DND-41 (cell line): ENCODE measurements at regions not wholly inside any gene's neighbourhood (a gene's known extent, or its start where the extent isn't known, plus 50 kb on each side); places are given as distances from the start of the nearest gene placed in this dataset.

ENCODE experiments used
- ATAC-seq: fragments of 200-7000 bp; cut with Tn5 transposase; 3 replicates; pipeline ENCODE4 v1.9.1; 2021; ENCODE audit warnings: low read depth; ENCODE audit not compliant: insufficient read depth
- DNase-seq: peaks from one replicate; pipeline ENCODE4 v3.0.0-alpha.2; 2020
- H2AFZ ChIP-seq: 2 replicates; pipeline ENCODE4 v1.6.0; 2012; ENCODE audit warnings: low read depth, low read length
- H3K27ac ChIP-seq: 2 replicates; pipeline ENCODE4 v1.5.1; 2012; ENCODE audit warnings: low read length, inconsistent platforms
- H3K27me3 ChIP-seq: fragments of 200-600 bp; sonication (generic); 2 replicates; pipeline ENCODE4 v1.6.0; 2012; ENCODE audit warnings: low read length, mild to moderate bottlenecking, inconsistent platforms; ENCODE audit not compliant: insufficient read depth, poor library complexity
- H3K36me3 ChIP-seq: 2 replicates; pipeline ENCODE4 v1.5.1; 2012; ENCODE audit warnings: low read length, inconsistent platforms; ENCODE audit not compliant: insufficient read depth
- H3K4me1 ChIP-seq: 2 replicates; pipeline ENCODE4 v1.5.1; 2012; ENCODE audit warnings: mild to moderate bottlenecking, low read length; ENCODE audit not compliant: insufficient read depth
- H3K4me2 ChIP-seq: 2 replicates; pipeline ENCODE4 v1.6.0; 2012; ENCODE audit warnings: mild to moderate bottlenecking, moderate library complexity, low read length, inconsistent platforms; ENCODE audit not compliant: insufficient read depth
- H3K4me3 ChIP-seq, 2 experiments: fragments of 200-600 bp in 1 of 2; shearing (Covaris generic) in 1 of 2; 2 replicates each; pipeline ENCODE4 v1.5.1; 2012 to 2016; ENCODE audit warnings: inconsistent platforms in 2 of 2, low read length in 2 of 2, mild to moderate bottlenecking in 2 of 2, low read depth in 1 of 2, moderate library complexity in 1 of 2
- H3K79me2 ChIP-seq: 2 replicates; pipeline ENCODE4 v1.6.0; 2012; ENCODE audit warnings: low read length, inconsistent platforms; ENCODE audit not compliant: insufficient read depth
- H3K9ac ChIP-seq: 2 replicates; pipeline ENCODE4 v1.6.0; 2012; ENCODE audit warnings: low read depth, mild to moderate bottlenecking, inconsistent platforms, low read length, moderate library complexity
- H3K9me3 ChIP-seq: 2 replicates; pipeline ENCODE4 v1.5.1; 2012; ENCODE audit warnings: low read length, moderate library complexity, mild to moderate bottlenecking, inconsistent platforms; ENCODE audit not compliant: insufficient read depth, severe bottlenecking
- H4K20me1 ChIP-seq: 2 replicates; pipeline ENCODE4 v1.6.0; 2012; ENCODE audit warnings: low read length; ENCODE audit not compliant: insufficient read depth
- CTCF ChIP-seq: IDR thresholded peaks from 2 replicates; pipeline ENCODE4 v1.5.1; 2012; ENCODE audit warnings: borderline replicate concordance, low read length, moderate library complexity, mild to moderate bottlenecking; ENCODE audit not compliant: poor library complexity, severe bottlenecking; ENCODE audit errors: extremely low read depth
- EZH2 ChIP-seq: IDR thresholded peaks from 3 replicates; pipeline ENCODE4 v1.6.1; 2012; ENCODE audit warnings: borderline replicate concordance, low read depth, mild to moderate bottlenecking, moderate library complexity, low read length, inconsistent platforms; ENCODE audit not compliant: severe bottlenecking

- Histone ChIP-seq H3K27ac (no peak overlapping the region), H2AFZ (no peak overlapping the region), H3K27me3 (no peaks in the 10 kb centered on the region), H3K79me2 (no peaks in the 10 kb centered on the region), H3K36me3 (no peaks in the 10 kb centered on the region), H3K9me3 (no peaks in the 10 kb centered on the region), H3K9ac (no peak overlapping the region), H3K4me2 (no peak overlapping the region), H3K4me1 (no peaks in the 10 kb centered on the region), H3K4me3 (no peak overlapping the region), H4K20me1 (no peaks in the 10 kb centered on the region)
- no peak for TF ChIP-seq CTCF
- DNase-seq (no peak), ATAC-seq (no peak)
These were observed 102.1 kb upstream of the EDNRA start for GRCh38 chr4:147378780-147379179.

GRCh38 chr4:147381749-147382148, 99.1 kb upstream of the EDNRA start:
- H3K27me3 ChIP-seq = no peaks in the 10 kb centered on the region
- H3K9ac ChIP-seq = no peak overlapping the region
- no peaks in the 10 kb centered on the region for H3K9me3 ChIP-seq
- DNase-seq (no peak), ATAC-seq (no peak)
- H3K4me3 ChIP-seq = no peak overlapping the region
- H3K4me1 ChIP-seq = no peaks in the 10 kb centered on the region
- H3K79me2 ChIP-seq = no peaks in the 10 kb centered on the region
- no peak overlapping the region for H3K4me2 ChIP-seq
- H3K27ac ChIP-seq = no peak overlapping the region
- no peak overlapping the region for H2AFZ ChIP-seq
- no peaks in the 10 kb centered on the region for H4K20me1 ChIP-seq
- no peaks in the 10 kb centered on the region for H3K36me3 ChIP-seq
- TF ChIP-seq EZH2 = no peak
- TF ChIP-seq CTCF = no peak

DNA sequence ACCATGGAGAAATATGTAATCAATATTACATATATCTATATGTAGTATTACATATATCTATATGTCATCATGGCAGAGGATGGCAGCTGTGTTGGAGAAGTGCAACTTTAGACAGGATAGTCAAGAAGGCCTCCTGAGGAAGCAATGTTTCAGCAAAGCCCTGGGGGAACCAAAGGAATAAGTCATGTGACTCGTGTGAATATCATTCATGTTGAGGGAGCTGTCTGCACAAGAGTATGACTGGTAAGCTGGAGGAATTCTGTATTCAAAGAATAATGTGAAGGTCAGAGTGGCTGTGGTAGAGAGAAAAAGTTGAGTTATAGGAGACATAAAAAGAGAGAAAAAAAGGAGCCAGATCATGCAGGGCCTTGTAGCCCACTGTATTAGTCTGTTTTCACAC, 92.9 kb upstream of the EDNRA start:
- no peak overlapping the region for H3K4me3 ChIP-seq

More for the DNA sequence above, 92.9 kb upstream of the EDNRA start:
- Histone ChIP-seq H4K20me1 (no peaks in the 10 kb centered on the region), H3K36me3 (no peaks in the 10 kb centered on the region), H2AFZ (no peak overlapping the region), H3K4me2 (no peak overlapping the region), H3K27me3 (no peaks in the 10 kb centered on the region), H3K27ac (no peak overlapping the region), H3K9me3 (no peaks in the 10 kb centered on the region), H3K79me2 (no peaks in the 10 kb centered on the region), H3K4me1 (no peaks in the 10 kb centered on the region), H3K9ac (no peak overlapping the region)
- ATAC-seq (no peak), DNase-seq (no peak)
- TF ChIP-seq EZH2 (no peak), CTCF (no peak)
